RPMI7951 (cell line): ENCODE measurements at regions not wholly inside any gene's neighbourhood (a gene's known extent, or its start where the extent isn't known, plus 50 kb on each side); places are given as distances from the start of the nearest gene placed in this dataset.
A peak's percentile ranks its signal among the peaks of the same experiment; 100 is the strongest.

Experiments used
- DNase-seq: peaks from one replicate; pipeline ENCODE4 v3.0.0-alpha.2; 2012; ENCODE audit warnings: low read depth

- no peak for DNase-seq
Measured at GRCh38 chr4:114527170-114527569, 71.4 kb upstream of the UGT8 start.

DNA sequence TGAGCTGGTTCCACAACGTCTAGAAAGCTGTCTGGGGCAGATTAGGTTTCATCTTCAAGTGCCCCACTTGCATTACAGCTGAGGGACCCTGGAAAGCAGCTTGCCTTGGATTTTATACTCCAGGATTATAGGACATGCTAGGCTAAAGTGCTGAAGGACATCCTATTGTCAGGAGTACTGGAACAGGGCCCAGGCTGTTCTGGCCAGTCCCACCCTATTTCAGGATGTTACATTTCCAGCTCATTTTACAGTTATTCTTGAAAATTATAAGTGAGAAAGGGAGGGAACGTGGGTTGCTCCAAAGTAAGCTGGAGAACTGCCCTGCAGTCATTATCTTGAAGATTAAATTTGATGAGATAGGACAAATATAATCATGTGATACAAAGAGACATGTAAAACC lies 71.0 kb upstream of the UGT8 start:
- no peak for DNase-seq

DNA sequence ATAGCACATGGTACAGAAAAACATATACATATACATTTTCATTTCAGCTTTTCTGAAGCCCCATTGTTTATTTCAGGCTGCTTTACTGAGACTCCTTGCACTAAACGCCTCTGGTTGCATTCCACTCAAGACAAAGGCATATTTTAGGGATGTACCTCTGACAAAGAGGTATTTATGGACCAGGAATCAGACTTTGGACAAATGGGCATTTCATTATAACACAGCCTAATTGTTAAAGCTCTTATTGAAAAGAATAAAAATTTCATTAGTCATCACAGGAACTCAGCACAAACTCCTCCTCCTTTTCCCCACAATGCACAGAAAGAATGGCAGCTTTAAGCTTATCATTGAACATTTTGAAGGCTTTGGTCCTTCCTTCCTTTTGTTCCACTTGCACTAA lies 62.9 kb upstream of the UGT8 start:
- DNase-seq: peak; percentile 8

DNA sequence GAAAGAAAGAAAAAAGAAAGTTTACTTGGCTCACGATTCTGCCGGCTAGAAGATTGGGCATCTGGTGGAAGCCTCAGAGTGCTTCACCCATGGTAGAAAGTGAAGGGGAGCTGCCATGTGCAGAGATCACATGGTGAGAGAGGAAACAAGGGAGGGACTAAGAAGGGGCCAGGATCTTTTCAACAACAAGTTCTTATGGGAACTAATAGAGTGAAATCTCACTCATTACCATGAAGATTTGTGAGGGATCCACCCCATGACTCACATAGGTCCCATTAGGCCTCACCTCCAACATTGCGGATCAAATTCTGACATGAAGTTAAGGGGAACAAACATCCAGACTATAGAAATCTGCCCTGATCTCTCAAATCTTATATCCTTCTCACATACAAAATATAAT lies 61.3 kb upstream of the UGT8 start:
- no peak for DNase-seq

DNA sequence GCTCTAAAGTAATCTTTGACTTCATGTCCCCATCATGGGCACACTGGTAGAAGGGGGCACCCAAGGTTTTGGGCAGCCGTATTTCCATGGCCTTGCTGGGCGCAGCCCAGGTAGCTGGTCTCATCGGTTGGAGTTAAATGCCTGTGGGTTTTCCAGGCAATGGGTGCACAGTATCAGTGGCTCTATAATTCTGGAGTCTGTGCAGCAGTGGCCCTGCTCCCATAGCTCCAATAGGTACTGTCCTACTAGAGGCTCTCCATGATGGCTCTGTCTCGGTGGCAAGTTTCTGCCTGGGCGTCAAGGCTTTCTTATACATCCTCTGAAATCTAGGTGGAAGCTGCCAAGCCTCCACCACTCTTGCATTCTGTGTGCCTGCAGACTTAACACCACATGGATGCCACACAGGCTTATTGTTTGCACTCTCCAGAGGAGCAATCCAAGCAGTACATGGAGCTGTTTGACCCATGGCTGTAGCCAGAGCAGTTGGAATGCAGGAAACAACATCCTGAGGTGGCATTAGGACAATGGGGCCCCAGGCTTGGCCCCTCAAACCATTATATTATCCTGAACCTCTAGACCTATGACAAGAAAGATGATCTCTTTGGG lies 60.5 kb upstream of the UGT8 start:
- no peak for DNase-seq

DNA sequence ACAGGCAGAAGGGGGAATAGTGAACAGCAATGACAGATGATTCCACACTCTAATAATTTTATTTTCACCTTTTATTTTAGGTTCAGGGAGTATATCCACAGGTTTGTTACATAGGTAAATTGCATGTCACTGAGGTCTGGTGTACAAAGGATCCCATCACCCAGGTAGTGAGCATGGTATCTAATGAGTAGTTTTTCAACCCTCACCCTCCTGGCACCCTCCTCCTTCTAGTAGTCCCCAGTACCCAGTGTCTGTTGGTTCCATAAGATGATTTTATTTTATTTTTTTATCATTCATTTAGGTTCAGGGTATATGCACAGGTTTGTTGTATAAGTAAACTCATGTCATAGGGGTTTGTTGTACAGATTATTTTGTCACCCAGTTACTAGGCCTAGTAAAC lies 58.6 kb upstream of the UGT8 start:
- no peak for DNase-seq

GRCh38 chr4:114547340-114548134 lies 51.1 kb upstream of the UGT8 start:
- DNase-seq: no peak
